ENCODE measurements at regions not wholly inside any gene's neighbourhood (a gene's known extent, or its start where the extent isn't known, plus 50 kb on each side); places are given as distances from the start of the nearest gene placed in this dataset.

DNA sequence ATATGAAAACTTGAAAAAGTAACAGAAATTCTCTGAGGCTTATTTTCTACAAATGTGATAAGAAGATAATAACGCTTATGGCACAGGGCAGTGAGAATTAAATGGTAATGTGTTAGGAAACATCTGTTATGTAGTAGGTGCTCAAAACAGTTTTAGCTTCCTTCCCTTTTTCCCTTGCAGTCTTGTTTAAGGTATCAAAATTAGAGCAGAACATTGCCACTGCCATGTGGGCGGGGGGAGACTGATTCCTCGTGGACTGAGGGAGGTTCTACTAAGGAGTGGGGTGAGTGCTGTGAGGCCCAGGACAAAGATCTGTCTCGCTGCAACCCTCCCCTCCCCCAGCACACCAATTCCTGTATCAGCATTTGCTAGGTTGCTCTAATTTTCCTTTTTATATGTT lies 702.4 kb downstream of the TUSC7 start:
- no peak overlapping the region for H3K9ac ChIP-seq (ENCODE audit: insufficient read depth in 1 of 2, low read length in 2 of 2)
- DNase-seq = no peak
- H3K4me1 ChIP-seq (ENCODE audit: control insufficient read depth in 5 of 5, insufficient read depth in 5 of 5, low read length in 5 of 5) = no peaks in the 10 kb centered on the region
- no peaks in the 10 kb centered on the region for H3K9me3 ChIP-seq (ENCODE audit: control insufficient read depth in 4 of 4, insufficient read depth in 3 of 4, low read length in 3 of 4)
- TF ChIP-seq, protein P1, sequence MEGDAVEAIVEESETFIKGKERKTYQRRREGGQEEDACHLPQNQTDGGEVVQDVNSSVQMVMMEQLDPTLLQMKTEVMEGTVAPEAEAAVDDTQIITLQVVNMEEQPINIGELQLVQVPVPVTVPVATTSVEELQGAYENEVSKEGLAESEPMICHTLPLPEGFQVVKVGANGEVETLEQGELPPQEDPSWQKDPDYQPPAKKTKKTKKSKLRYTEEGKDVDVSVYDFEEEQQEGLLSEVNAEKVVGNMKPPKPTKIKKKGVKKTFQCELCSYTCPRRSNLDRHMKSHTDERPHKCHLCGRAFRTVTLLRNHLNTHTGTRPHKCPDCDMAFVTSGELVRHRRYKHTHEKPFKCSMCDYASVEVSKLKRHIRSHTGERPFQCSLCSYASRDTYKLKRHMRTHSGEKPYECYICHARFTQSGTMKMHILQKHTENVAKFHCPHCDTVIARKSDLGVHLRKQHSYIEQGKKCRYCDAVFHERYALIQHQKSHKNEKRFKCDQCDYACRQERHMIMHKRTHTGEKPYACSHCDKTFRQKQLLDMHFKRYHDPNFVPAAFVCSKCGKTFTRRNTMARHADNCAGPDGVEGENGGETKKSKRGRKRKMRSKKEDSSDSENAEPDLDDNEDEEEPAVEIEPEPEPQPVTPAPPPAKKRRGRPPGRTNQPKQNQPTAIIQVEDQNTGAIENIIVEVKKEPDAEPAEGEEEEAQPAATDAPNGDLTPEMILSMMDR (IDR thresholded peaks at IDR 0.05; ENCODE audit: control extremely low read depth, extremely low read depth) = no peak
- no peaks in the 10 kb centered on the region for H3K27me3 ChIP-seq (ENCODE audit: control insufficient read depth in 3 of 3, insufficient read depth in 3 of 3, low read length in 2 of 3)
- no peak overlapping the region for H3K27ac ChIP-seq (ENCODE audit: low read depth in 1 of 2, low read length in 1 of 2)
- no peaks in the 10 kb centered on the region for H3K36me3 ChIP-seq (ENCODE audit: control insufficient read depth in 4 of 4, insufficient read depth in 4 of 4, low read length in 4 of 4)
- 20 to 32% methylated on average over 4 of the region's 4 CpGs for WGBS, 2 donors
- no peak for ATAC-seq (ENCODE audit: insufficient read depth, low FRiP score)
- no peak overlapping the region for H3K4me3 ChIP-seq

GRCh38 chr3:117417411-117417810 lies 707.8 kb downstream of the TUSC7 start:
- Histone ChIP-seq H3K4me1 (ENCODE audit: control insufficient read depth in 5 of 5, insufficient read depth in 5 of 5, low read length in 5 of 5) (no peaks in the 10 kb centered on the region), H3K9ac (ENCODE audit: insufficient read depth in 1 of 2, low read length in 2 of 2) (no peak overlapping the region), H3K4me3 (no peak overlapping the region), H3K27me3 (ENCODE audit: control insufficient read depth in 3 of 3, insufficient read depth in 3 of 3, low read length in 2 of 3) (no peaks in the 10 kb centered on the region), H3K9me3 (ENCODE audit: control insufficient read depth in 4 of 4, insufficient read depth in 3 of 4, low read length in 3 of 4) (no peaks in the 10 kb centered on the region), H3K36me3 (ENCODE audit: control insufficient read depth in 4 of 4, insufficient read depth in 4 of 4, low read length in 4 of 4) (no peaks in the 10 kb centered on the region), H3K27ac (ENCODE audit: low read depth in 1 of 2, low read length in 1 of 2) (no peak overlapping the region)
- ATAC-seq (ENCODE audit: insufficient read depth, low FRiP score) (no peak), DNase-seq (no peak)
- TF ChIP-seq, protein P1 (IDR thresholded peaks at IDR 0.05; ENCODE audit: control extremely low read depth, extremely low read depth) = no peak
- 92% methylated on average over 1 of the region's 1 CpG for WGBS, 2 donors

DNA sequence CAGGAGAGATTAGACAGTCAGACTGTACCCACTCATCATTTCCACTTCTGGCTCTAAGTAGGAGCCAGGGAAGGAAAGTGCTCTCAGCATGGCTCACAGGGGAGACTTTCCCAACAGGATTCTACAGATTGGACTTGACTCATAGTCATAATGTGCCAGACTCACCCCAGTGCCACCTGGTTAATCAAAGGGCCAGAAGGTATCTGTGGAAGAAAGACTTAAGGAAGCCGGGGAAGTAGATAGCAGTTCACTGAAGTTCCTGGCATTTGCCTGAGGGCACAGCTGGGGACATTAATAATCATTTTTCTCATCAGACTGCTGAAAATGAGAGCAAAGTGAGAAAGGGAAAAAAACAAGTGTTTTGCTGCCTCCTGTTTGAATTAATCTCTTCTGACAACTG lies 717.5 kb downstream of the TUSC7 start:
- no peaks in the 10 kb centered on the region for H3K4me1 ChIP-seq (ENCODE audit: control insufficient read depth in 5 of 5, insufficient read depth in 5 of 5, low read length in 5 of 5)
- TF ChIP-seq, protein P1 (IDR thresholded peaks at IDR 0.05; ENCODE audit: control extremely low read depth, extremely low read depth) = no peak
- no peaks in the 10 kb centered on the region for H3K9me3 ChIP-seq (ENCODE audit: control insufficient read depth in 4 of 4, insufficient read depth in 3 of 4, low read length in 3 of 4)
- DNase-seq (no peak), ATAC-seq (ENCODE audit: insufficient read depth, low FRiP score) (no peak)
- no peak overlapping the region for H3K4me3 ChIP-seq
- H3K27ac ChIP-seq (ENCODE audit: low read depth in 1 of 2, low read length in 1 of 2) = no peak overlapping the region
- no peaks in the 10 kb centered on the region for H3K27me3 ChIP-seq (ENCODE audit: control insufficient read depth in 3 of 3, insufficient read depth in 3 of 3, low read length in 2 of 3)
- WGBS, 2 donors = 69 to 82% methylated on average over 1 of the region's 1 CpG
- H3K9ac ChIP-seq (ENCODE audit: insufficient read depth in 1 of 2, low read length in 2 of 2) = no peak overlapping the region
- no peaks in the 10 kb centered on the region for H3K36me3 ChIP-seq (ENCODE audit: control insufficient read depth in 4 of 4, insufficient read depth in 4 of 4, low read length in 4 of 4)

- no peak overlapping the region for H3K9ac ChIP-seq (ENCODE audit: insufficient read depth in 1 of 2, low read length in 2 of 2)
- no peaks in the 10 kb centered on the region for H3K36me3 ChIP-seq (ENCODE audit: control insufficient read depth in 4 of 4, insufficient read depth in 4 of 4, low read length in 4 of 4)
- no peaks in the 10 kb centered on the region for H3K9me3 ChIP-seq (ENCODE audit: control insufficient read depth in 4 of 4, insufficient read depth in 3 of 4, low read length in 3 of 4)
- no peak for DNase-seq
- H3K27ac ChIP-seq (ENCODE audit: low read depth in 1 of 2, low read length in 1 of 2) = no peak overlapping the region
- H3K4me1 ChIP-seq (ENCODE audit: control insufficient read depth in 5 of 5, insufficient read depth in 5 of 5, low read length in 5 of 5) = no peaks in the 10 kb centered on the region
- ATAC-seq (ENCODE audit: insufficient read depth, low FRiP score) = no peak
- TF ChIP-seq, protein P1 (IDR thresholded peaks at IDR 0.05; ENCODE audit: control extremely low read depth, extremely low read depth) = no peak
- H3K27me3 ChIP-seq (ENCODE audit: control insufficient read depth in 3 of 3, insufficient read depth in 3 of 3, low read length in 2 of 3) = no peaks in the 10 kb centered on the region
- 56 to 73% methylated on average over 1 of the region's 1 CpG for WGBS, 2 donors
- no peak overlapping the region for H3K4me3 ChIP-seq
Measured at GRCh38 chr3:117433427-117433826, 723.8 kb downstream of the TUSC7 start.
